ENCODE measurements at regions not wholly inside any gene's neighbourhood (a gene's known extent, or its start where the extent isn't known, plus 50 kb on each side); places are given as distances from the start of the nearest gene placed in this dataset.

DNA sequence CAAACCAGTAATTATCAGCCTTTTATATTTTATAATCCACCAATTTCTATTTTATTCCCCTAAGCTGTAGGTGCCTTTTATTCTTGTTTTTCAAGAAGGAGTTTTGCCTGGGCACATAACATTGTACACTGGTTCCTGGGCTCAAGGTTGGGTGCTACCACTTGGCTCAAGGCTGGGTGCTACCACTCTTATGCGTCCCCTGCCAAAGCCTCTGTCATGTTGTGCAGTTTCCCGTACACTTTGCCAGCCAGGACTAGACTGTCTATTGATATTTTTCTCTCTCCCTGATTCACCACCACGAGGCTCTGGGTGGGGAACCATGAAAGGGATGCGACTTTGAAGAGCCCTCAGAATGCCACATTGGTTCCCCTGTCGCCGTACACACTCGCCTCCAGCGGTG, 52.5 kb upstream of the VASH1 start:
- H3K27ac ChIP-seq: no peak overlapping the region
- in situ Hi-C loops (cut with HindIII; ENCODE audit: low pct_ligation_motif_present, low sequenced_read_pairs): no loop called here
- no peaks in the 10 kb centered on the region for H3K27me3 ChIP-seq (replicated peaks)
- no peak for DNase-seq
- H3K36me3 ChIP-seq (replicated peaks): no peaks in the 10 kb centered on the region
- no peak overlapping the region for H3K4me3 ChIP-seq (ENCODE audit: low read depth, low read length)
- no peak for TF ChIP-seq CTCF (IDR thresholded peaks at IDR 0.05; ENCODE audit: low read depth, low read length, missing control alignments)

DNA sequence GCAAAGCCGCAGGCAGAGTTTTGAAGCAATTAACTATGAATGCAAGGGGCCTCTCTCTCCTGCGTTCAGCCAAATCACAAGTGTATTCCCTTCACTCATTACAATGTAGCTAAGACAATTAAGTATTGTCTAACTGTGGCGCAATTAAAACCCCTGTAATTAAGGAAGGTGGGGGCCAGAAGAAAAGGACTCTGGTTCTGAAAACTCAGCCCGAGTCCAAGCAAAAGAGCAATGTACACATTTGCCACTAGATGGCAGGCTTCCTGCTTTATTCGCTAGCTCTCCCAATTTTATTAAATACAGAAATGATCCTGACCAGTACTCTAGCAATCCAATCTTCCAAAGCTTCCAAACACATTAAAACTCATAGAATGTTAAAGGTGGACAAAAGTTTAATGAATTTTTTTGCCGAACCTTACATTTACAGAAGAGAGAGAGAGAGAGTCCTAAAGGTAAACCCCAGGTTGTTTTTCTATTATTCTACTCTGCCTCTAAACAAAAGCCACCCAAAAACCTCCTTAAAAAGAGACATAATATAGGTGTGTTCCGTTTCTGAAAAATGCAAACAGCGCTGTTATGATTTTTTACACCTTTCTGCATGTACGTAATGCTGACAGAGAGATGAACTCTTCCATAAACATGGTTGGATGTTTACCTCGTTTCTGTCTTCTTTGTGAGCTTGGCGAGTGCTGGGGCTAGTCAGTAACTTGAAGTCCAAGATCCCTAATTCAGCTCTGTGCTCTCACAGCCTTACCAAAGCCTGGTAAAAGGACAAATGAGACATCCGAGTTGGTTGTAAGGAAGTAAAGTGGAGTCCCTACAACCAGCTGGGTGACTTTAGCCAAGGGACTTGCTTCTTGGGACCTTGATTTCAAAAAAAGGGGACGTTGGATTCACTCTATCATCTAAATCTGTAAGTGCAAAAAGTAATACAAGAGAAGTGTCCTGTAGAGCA, 50.9 kb upstream of the VASH1 start:
- TF ChIP-seq CTCF (IDR thresholded peaks at IDR 0.05; ENCODE audit: low read depth, low read length, missing control alignments): peak; percentile 78

More for the DNA sequence above, 50.9 kb upstream of the VASH1 start:
- peak; percentile 19 for DNase-seq
- H3K4me3 ChIP-seq (ENCODE audit: low read depth, low read length): no peak overlapping the region
- no peaks in the 10 kb centered on the region for H3K27me3 ChIP-seq (replicated peaks)
- in situ Hi-C loops (cut with HindIII; ENCODE audit: low pct_ligation_motif_present, low sequenced_read_pairs): no loop called here
- no peak overlapping the region for H3K27ac ChIP-seq
- H3K36me3 ChIP-seq (replicated peaks): no peaks in the 10 kb centered on the region
